Occipital lobe (tissue), 1 donor: ENCODE measurements at regions not wholly inside any gene's neighbourhood (a gene's known extent, or its start where the extent isn't known, plus 50 kb on each side); places are given as distances from the start of the nearest gene placed in this dataset.

ENCODE experiments used
- DNase-seq: peaks from one replicate; lab custom pipeline; 2025; lab: John Stamatoyannopoulos, UW

DNA sequence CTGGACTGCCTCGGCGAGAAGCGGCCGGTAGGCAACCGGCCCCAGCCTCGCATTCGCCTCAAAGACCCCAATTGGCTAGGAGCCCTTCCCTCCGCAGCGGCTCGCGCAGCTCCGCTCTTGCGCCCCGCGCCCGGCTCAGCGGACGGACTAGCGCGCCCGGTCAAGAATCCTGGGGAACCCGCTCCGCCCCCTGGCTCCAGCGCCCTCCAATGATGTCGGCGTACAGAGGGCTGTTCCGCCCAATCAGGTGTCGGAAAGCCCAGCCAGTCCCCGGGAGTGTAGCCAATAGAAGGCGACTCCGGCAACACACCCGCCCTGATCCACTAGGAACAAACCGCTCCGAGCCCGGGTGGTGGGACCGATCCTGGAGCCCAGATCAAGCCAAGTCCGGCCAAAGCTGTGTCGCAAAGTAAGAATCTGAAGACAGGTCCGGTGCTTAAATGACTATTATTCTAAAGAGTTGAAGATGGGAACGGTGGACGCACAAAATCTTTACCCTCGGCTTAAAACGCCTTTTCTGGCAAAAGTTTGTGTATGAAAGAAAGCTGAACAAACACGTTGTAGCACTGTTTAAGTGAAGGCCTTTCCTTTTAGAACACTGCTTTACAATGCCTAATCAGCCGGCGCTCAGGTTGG lies 132.2 kb downstream of the OGFRL1 start:
- DNase-seq = peak; percentile 97

DNA sequence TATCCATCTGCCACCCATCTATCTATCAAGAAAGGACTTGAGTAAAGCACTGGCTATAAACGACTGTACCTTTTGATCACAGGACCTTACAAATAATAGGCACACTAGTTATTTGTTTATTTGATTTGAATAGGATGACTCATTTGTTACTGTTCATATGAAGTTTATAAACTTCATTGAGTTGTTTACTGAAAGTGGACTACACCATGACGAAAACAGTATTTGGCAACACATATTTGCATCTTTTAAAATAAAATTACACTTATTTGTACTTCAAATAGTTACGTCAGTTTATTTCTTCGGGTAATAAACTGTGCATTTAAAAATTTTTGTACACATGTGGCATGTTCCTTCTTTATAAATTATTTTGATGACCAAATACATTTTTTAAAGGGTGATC lies 133.0 kb downstream of the OGFRL1 start:
- DNase-seq = no peak

DNA sequence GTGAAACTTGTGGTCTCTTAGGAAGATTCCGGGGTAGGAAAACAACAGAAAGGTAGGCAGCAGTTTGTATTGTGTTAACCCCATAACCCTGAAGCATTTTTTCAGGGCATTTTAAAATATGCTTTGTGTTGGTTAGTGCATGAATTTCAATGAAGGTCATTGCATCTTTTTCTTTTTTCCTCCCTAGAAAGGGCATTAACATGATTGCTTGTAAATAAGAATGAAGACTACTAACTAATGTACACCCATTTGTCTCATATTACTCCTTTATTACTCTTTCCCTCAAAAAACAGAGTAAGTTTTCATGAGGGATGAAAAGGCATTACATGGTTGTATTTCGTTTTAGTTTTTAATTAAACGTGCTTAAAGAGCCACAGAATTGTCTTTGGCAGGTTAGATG lies 141.4 kb downstream of the OGFRL1 start:
- DNase-seq = no peak

DNA sequence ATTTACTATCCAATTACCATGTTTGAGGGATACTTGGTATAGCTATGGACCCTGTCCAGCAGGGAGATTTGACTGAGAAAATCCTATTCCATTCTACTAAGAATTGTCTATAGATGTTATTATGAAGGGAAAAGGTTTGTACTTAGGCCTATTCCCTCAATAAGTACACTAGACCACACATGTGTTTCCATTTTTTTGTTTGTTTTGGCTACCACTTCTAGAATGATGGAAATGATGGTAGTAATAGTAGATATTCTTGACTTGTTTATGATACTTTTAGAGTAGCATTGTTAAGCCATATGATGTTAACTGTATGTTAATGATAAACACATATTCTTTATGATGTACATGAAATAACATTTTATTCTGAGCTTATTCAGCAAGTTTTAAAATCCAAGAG lies 144.8 kb downstream of the OGFRL1 start:
- DNase-seq = no peak

DNA sequence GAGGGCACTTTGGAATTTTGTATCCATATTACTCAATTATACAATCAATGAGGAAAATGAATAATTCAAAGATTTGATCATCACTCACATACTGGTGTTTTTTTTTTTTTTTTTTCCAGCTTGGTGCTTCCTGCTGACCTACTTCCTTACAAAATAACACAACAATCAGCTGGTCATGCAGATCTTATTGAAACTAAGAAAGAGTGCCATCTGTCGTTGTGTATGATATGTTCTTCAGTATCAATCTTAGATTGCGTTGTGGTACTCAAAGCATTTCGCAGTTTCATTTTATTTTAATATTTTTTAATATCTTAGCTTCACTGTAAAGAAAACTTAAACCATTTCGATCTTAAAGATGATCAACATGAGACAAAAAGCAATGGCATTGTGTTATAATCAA lies 155.6 kb downstream of the OGFRL1 start:
- no peak for DNase-seq

DNA sequence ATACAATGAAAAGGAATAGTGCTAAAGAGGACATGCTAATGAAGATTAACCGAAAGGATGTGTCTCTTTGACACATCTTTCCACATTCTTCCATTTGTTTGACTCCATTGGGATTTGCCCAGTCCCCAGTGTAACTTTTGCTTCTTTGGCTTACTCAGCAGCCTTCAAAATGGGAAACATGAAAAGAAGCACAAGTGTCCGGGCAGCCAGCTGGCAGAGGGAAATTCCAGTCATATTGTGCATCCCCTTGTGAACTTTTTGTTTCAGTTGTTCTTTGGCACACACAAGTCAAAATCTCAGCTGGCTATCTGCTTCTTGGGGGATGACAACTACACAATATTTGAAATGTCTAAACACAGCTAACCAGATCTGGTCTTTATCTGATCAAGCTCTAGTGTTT lies 157.4 kb downstream of the OGFRL1 start:
- no peak for DNase-seq

DNA sequence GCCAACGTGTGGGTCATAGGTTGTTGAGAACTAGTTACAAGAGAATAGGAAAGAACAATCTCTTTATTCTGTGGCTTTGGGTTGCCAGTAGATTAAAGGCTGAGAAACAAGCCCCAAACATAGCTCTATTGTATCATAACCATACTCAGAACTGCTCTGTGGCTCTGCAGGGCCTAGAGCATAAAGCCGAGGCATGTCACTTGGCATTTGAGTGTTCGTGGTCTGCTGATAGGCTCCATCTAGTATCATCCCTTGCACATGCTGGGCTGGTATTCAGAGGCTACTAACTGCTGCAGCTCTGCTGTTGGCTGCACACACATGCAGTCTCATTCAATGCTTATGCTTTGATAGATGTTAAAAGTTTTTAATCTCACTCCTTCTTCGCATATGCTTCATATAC lies 157.9 kb downstream of the OGFRL1 start:
- DNase-seq = no peak

DNA sequence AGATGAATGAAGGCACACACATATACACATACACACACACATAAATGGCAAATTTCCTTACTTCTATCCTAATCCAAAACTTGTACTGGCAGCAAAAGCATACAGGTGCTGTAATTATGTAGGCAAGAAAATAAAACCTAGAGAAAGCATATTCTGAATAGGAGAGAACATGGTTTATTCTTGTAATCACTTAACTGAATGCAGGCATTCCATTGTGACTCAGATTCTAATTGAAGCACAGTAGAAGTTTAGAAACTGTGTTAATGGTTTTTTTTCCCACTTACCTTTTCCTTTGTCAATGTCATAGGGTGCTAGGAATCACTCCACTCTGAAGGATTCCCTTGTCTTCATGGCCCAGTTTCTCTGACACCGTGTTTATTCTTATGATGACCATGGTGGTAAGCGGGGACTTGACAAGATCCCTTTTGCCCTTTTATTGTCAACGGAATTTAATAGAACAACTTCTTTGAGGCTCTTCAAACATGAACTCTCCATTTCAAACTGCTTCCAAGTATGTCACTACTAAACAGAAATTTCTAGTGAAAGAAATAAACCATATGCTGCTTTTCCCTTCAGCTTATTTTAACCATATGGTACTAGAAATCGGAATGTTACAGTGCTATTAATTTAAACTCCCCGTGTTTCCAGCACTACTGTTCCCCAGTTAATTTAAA lies 164.2 kb downstream of the OGFRL1 start:
- DNase-seq = no peak

DNA sequence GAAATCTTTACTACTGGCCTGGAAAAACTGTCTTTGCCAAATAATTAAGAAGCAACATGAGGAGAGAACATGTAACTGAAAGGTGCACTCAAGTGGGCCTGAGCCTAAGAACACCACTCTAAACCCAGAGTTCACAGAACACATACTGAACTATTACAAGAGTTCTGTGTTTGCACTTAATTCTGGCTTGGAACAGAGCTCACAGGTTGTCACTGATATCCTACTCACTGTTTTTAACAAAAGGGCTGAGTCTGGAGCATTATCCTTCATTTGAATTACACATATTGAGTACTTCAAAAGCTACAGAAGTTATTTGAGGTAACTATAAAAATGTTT lies 164.7 kb downstream of the OGFRL1 start:
- no peak for DNase-seq

DNA sequence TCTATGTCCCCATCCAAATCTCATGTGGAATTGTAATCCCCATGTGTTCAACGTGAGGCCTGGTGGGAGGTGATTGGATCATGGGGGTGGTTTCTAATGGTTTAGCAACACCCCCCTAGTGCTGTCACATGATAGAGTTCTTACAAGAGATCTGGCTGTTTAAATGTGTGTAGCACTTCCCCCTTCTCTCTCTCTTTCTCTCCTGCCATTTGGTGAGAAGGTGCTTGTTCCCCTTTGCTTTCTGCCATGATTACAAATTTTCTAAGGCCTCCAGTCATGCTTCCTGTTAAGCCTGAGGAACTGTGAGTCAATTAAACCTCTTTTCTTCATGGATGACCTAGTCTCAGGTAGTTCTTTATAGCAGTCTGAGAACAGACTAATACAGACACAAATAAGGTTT lies 165.4 kb downstream of the OGFRL1 start:
- DNase-seq = no peak

DNA sequence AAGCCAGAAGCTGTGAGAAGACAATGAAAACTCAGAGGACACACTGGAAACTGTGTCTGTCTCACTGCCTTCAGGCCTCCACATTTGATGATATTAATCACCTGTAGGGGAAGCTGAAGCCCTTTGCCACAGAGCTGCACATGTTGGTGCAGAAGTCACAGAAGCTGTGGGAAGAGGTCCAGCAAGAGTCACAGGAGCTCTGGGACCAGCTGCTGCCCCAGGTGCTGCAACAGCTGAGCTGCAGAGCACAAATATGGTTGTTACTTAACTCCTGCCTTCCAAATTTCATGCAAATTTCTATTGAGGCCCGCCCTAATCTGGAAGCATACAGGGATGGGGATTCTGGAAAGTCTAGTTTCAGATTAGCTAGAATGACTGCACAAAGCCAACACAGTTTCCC lies 169.3 kb downstream of the OGFRL1 start:
- DNase-seq = no peak

DNA sequence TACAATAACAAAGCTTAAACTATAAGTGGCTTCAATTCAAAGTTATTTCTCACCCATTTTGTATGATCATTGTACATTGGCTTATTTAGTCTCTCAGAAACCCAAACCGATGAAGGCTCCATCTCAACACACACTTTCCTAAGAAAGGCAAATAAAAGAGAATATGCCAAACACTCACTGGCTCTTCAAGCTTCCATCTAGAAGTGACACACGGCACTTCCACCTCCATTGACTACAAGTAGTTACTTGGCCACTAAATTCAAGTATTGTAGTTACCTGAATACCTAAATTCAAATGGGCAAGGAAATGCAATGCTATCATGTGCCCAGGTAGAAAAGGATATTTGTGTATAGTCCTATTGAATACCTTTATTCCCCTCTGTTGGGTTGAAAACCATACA lies 170.6 kb downstream of the OGFRL1 start:
- no peak for DNase-seq

DNA sequence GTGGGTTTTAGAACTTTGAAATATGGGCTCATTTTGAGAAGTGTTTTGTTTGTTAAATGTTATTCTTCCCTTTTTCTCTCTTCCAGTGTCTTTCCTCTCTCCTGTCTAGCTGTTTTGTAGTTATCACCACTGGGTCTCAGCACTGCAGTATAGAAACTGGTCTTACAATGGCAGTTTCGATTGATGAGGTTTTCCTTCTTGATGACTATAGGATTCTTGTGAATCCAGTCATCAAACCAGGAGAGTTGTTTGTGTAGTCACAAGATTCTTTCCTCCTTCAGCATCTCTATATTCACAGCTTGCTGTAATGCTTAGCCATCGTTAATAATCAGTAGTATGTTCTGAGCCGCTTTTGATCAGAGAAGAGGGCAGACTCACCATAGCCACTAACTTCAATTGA lies 172.3 kb downstream of the OGFRL1 start:
- no peak for DNase-seq

DNA sequence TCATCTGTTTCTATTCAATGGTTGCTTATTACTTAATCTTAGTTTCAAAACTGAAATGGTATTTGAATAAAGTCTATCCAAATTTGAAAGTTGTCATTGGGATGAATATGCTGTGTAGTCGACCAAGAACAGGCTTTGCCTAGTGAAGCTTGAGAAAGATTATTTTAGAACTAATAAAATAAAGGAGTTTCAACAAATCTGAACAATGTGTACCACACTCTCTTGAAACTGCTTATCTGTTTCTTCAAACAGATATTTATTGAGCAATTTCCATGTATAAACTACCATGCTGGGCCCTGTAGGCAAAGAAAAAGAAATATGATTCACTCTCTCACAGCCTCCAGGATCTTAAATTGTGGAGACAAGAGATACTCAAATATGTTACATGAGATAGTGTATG lies 174.4 kb downstream of the OGFRL1 start:
- DNase-seq = no peak

DNA sequence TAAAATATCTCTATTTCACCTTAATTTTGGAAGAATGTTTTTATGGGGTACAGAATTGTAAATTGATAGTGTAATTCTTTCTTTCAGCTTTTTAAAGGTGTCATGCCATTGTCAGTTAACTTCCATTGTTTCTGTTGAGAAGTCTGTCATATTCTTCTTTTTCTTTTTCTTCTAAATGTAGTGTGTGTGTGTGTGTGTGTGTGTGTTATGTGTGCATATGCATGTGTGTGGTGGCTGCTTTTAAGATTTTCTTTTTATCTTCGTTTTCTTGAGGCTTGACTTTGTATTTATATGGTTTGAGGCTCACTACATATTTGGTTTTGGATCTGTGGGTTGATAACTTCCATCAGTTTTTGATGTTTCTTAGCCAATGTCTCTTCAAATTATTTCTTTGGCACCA lies 176.5 kb downstream of the OGFRL1 start:
- DNase-seq = no peak

DNA sequence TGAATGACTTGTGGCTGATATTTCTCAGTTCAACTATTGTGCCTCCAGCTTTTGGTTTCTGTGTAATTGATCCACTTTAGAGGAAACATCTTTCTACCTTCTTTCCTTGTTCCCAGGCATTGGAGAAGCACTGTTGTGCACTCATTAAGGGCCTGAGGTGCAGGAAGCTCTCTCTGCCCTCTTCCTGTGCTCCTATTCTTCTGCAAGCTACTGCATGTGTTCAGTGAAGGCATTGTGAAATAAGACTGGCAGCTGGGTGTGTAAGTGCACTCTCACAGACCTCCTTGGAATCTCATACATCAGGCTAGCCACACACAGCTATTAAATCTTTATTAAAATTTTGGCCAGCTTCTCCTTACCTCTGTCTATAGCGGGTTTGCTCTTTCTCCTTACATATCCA lies 177.8 kb downstream of the OGFRL1 start:
- DNase-seq = no peak

DNA sequence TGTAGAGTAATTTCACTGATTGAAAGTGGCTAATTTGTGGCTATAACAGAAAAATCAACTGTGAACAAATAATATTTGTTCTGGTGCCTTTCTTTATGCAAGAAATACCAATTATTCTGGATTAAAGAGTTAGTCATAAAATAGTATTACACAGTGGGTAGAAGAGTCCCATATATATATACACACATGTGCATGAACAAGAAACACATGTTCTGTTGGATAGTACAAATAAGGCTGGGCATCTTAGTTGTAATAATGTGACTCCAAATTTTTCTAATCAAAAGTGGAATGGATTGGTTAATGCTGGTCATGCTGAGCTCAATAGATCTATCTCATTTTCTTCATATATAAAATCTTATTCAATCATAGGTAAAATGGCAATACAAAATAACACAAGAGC lies 179.4 kb downstream of the OGFRL1 start:
- DNase-seq = no peak

DNA sequence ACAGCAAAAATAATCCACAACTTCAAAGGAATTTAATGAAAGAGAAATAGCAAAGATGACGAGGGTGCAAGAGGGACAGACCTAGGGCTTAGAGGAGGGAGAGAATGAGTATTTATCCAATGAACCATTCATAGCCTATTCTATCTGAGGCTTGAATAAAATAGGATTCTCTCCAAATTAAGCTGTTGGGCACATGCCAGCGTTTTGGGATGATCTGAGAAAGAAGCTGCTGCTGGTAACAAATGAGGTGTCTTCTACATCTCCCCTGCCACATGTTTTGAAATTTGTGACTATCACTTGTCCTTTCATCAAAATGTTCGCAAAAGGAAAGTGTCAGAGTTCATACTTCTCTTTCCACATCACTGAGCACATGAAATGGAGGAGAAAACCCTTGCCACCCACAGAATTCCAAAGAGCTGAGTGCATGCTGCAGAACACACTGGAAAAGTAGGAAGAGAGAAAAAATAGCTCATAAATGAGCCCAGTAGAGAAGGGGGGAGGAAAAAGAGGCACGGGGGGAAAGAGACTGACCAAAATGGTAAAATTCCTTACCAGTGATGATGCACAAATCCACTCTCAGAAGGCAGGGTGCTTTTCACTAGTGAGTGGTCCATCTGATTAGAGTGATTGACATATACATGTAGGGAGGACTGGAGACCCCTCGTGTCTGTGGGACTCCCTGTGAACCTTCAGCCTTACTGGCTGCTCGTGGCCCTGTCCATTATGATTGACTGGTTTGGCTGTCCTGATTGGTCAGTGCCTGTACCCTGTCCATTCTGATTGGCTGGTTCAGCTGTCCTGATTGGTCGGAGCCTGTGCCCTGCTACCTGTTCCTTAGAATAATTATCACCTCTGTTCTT lies 180.5 kb downstream of the OGFRL1 start:
- no peak for DNase-seq

DNA sequence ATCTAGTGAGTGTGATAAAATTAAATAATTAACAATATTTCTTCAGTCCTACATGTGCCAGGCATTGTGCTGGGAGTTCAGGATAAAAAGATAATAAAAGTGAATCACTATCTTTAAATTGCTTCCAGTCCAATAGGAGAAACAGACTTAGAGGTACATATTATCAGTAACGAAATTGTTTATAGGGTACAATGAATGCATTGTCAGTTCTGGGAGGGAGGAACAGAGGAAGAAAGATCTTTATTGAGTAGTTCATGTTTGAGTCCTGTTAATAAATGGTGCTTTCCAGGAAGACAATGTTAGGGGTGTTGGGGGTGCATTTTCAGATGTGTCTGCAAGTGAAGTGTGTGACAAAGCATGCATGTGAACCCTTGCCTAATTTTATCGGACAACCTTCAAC lies 183.1 kb downstream of the OGFRL1 start:
- no peak for DNase-seq

DNA sequence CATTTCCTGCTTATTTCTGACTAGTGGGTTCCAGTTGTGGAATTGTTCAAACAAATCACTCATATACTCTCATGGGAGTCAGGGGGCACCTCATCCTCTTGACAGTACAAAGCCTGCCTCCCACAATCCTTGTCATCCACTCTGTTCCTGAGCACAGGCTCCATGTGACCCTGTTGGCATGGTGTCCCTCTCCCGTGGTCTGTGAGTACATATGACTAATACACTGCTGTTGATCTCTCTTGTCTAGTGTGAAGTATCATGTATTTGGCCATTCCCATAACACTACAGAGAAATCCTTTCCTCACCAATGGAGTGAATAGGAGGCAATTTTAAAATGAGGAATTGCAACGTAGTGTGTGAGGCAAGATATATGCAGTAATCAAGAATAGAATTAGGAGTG lies 185.3 kb downstream of the OGFRL1 start:
- no peak for DNase-seq

DNA sequence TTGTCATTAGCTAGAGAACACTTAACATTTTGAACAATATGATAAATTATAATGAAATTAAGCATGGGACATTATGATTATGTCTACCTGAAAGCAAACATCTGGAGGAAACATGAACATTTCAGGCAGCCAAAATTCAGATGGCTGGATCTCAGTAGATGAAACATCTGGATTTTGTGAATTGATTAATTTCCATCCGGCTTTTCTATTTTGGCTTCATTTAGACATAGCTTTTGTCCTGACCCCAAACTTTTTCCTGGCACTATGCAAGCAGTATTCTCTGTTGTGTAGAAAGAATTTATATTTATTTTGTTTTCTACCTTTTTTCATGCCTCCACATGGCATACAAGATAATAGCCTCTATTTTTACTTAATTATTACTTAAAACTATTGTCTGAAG lies 186.3 kb downstream of the OGFRL1 start:
- DNase-seq = no peak

DNA sequence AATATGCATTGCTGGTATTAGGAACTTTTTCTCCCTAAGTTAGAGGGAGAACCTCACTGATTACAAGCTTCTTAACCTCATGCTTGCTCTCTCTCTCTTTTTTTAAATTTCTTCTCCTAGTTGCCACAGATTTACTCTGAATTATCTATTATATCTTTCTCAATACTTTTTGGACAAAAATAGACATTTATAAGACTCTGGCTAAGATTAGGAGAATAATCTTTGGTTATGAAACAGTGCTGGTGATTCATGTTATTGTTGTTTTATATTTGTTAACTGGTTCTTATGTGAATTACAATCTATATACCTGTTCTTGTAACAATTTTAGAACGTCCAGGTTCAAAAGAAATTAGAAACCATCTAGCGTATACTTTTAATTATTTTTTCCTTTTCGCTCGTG lies 187.8 kb downstream of the OGFRL1 start:
- DNase-seq = no peak

DNA sequence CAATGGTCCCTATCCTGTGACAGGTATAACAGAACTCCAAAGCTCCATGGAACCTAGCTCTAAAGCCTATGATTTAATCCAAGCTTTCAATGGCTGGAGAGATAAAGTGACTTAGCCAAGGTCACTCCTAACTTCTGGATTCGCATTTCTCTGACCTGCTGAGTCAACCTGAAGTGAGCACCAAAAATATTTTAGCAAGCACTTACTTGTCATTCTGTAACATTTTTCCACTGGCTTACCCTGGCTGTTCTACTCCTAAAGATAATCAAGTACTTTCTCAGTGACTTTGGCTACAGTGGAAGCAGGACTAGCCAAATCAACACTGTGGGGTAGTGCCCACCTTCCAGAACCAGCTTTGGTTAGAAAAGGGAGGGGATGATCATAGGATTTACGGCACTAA lies 188.3 kb downstream of the OGFRL1 start:
- DNase-seq = no peak
